ENCODE measurements at regions not wholly inside any gene's neighbourhood (a gene's known extent, or its start where the extent isn't known, plus 50 kb on each side); places are given as distances from the start of the nearest gene placed in this dataset.

DNA sequence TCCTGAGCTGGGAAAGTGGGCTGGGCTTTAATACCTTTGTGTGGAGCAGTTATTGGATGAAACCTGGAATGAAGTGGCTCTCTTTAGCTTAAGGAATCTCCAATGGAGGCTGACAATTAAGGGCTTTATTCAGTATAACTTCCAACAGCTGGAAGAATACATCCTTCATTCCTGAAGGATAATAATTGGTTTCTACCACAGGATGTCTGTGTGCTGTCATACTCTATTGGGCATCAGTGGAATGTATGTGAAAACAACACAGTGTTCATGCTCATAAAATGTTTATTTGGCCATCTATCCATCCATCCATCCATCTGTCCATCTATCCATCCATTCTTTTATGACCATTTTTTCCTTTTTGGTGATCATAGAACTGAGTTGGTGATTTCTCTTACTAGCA is 220.7 kb upstream of the GAP43 start:
- TF ChIP-seq CTCF (IDR thresholded peaks at IDR 0.05) (no peak), POLR2A (IDR thresholded peaks at IDR 0.05) (no peak)
